ENCODE measurements at regions not wholly inside any gene's neighbourhood (a gene's known extent, or its start where the extent isn't known, plus 50 kb on each side); places are given as distances from the start of the nearest gene placed in this dataset.

DNA sequence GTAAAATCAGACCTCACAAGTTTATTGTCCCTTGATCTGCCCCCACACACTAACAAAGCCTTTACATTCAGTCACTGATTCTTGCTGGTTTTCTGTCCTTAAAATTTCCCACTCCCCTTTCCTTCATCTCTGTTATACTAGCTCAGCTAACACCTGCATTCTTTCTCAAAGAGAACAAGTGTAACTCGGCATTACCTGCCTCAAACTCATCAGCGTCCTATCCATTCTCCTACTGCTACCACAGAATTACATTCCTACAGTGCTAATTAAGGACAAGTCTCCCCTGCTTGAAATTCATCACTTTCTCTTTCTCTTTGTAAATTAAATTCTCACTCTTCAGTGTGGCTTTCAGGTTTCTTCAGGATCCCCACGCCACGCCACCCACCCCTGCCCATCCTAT, 773.2 kb downstream of the FRK start:
- TF ChIP-seq CTCF (IDR thresholded peaks at IDR 0.05; ENCODE audit: low read length) (no peak), EZH2phosphoT487 (IDR thresholded peaks at IDR 0.05; ENCODE audit: low read length) (no peak), EZH2 (optimal IDR thresholded peaks at IDR 0.05; ENCODE audit: low read depth, low read length) (no peak)
